UCSD-AML1 (cell line): ENCODE measurements at regions not wholly inside any gene's neighbourhood (a gene's known extent, or its start where the extent isn't known, plus 50 kb on each side); places are given as distances from the start of the nearest gene placed in this dataset.

Experiments
- DNase-seq: peaks from one replicate; lab custom pipeline; 2025; ENCODE audit not compliant: unreplicated experiment; lab: John Stamatoyannopoulos, UW

- no peak for DNase-seq
Observed at GRCh38 chr3:124429129-124429815, 301.0 kb upstream of the UMPS start.

GRCh38 chr3:124431331-124431994, 298.8 kb upstream of the UMPS start:
- no peak for DNase-seq

- DNase-seq: no peak
Observed at GRCh38 chr3:124434176-124434575, 296.1 kb upstream of the UMPS start.

GRCh38 chr3:124435467-124435866, 294.8 kb upstream of the UMPS start:
- DNase-seq: no peak

GRCh38 chr3:124438813-124439212, 291.4 kb upstream of the UMPS start:
- DNase-seq: no peak

- DNase-seq: no peak
Observed at GRCh38 chr3:124439603-124440002, 290.6 kb upstream of the UMPS start.

GRCh38 chr3:124441766-124442165, 288.5 kb upstream of the UMPS start:
- DNase-seq: no peak

GRCh38 chr3:124442463-124442862, 287.8 kb upstream of the UMPS start:
- no peak for DNase-seq

GRCh38 chr3:124443446-124443845, 286.8 kb upstream of the UMPS start:
- DNase-seq: no peak

GRCh38 chr3:124444075-124444474, 286.2 kb upstream of the UMPS start:
- no peak for DNase-seq

GRCh38 chr3:124444896-124445295, 285.4 kb upstream of the UMPS start:
- DNase-seq: no peak

GRCh38 chr3:124447845-124448244, 282.4 kb upstream of the UMPS start:
- DNase-seq: no peak

- no peak for DNase-seq
Observed at GRCh38 chr3:124448954-124449353, 281.3 kb upstream of the UMPS start.

- no peak for DNase-seq
Observed at GRCh38 chr3:124450366-124450765, 279.9 kb upstream of the UMPS start.

GRCh38 chr3:124451630-124452317, 278.5 kb upstream of the UMPS start:
- no peak for DNase-seq

GRCh38 chr3:124453189-124453588, 277.1 kb upstream of the UMPS start:
- no peak for DNase-seq

GRCh38 chr3:124455891-124456290, 274.4 kb upstream of the UMPS start:
- no peak for DNase-seq

GRCh38 chr3:124456506-124456905, 273.7 kb upstream of the UMPS start:
- no peak for DNase-seq

- DNase-seq: no peak
Observed at GRCh38 chr3:124459678-124460077, 270.6 kb upstream of the UMPS start.

GRCh38 chr3:124461126-124461525, 269.1 kb upstream of the UMPS start:
- no peak for DNase-seq

- DNase-seq: no peak
Observed at GRCh38 chr3:124461838-124462632, 268.2 kb upstream of the UMPS start.
